ENCODE measurements at regions not wholly inside any gene's neighbourhood (a gene's known extent, or its start where the extent isn't known, plus 50 kb on each side); places are given as distances from the start of the nearest gene placed in this dataset.

DNA sequence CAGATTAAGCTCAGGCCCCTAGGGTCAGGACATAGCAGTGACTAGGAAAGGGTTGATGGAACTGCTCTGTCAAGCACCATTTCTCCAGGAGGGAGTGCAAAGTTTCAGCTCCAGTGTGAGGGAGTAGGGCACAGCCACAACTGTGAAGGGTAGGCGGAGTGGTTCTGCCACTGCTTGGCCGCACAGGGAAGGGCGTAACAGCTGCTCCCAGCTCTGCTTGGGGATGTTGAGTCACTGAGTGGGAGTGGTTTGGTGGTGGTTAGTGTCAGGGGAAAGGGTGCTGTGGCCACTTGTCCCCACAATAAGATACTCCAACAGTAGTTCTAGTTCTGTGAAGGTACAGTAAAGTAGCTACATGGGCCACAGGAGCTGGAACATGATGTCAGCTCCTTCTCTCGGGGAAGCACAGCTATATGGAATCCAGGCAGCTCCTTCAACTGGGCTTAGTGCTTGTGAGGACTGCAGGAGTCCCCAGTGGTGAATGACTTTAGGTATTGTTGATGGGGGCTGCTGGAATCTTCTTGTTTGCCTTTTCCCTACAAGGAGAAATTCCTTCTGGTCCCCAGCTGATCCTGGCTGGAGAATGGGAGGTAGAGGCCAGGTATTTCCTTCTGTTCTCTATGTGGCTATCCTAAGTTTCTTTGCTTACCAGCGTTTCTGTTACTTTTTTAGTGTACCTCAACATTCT, 314.5 kb downstream of the SPATA31D1 start:
- peak; percentile 17 for DNase-seq (ENCODE audit: low read depth)
- TF ChIP-seq CTCF (IDR thresholded peaks at IDR 0.05; ENCODE audit: insufficient read depth, low read depth, low read length, missing control alignments), result no peak
- H3K4me3 ChIP-seq (ENCODE audit: low read length), result no peak overlapping the region

- DNase-seq (ENCODE audit: low read depth), result no peak
- no peak overlapping the region for H3K4me3 ChIP-seq (ENCODE audit: low read length)
- TF ChIP-seq CTCF (IDR thresholded peaks at IDR 0.05; ENCODE audit: insufficient read depth, low read depth, low read length, missing control alignments), result no peak
Measured at GRCh38 chr9:82308836-82309235, 320.3 kb downstream of the SPATA31D1 start.

DNA sequence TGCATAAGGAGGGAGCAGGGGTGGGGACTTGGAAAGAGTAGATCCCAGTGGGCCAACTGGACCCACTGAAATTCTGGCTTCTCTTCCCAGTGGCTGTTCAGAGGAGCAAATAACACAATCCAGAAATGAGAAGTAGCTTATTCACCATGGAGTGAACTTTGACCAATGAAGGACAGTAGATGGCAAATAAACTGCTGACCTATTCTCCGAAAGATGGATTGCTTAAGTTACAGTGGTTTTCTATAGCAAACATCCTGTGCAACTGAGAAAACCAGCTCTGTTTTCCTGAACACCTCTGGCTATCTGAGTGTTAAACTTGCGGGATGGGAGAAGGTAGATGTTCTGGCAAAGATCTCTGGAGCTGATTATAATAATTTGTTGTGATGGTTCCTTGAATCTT, 325.1 kb downstream of the SPATA31D1 start:
- TF ChIP-seq CTCF (IDR thresholded peaks at IDR 0.05; ENCODE audit: insufficient read depth, low read depth, low read length, missing control alignments), result no peak
- no peak for DNase-seq (ENCODE audit: low read depth)
- H3K4me3 ChIP-seq (ENCODE audit: low read length), result no peak overlapping the region

DNA sequence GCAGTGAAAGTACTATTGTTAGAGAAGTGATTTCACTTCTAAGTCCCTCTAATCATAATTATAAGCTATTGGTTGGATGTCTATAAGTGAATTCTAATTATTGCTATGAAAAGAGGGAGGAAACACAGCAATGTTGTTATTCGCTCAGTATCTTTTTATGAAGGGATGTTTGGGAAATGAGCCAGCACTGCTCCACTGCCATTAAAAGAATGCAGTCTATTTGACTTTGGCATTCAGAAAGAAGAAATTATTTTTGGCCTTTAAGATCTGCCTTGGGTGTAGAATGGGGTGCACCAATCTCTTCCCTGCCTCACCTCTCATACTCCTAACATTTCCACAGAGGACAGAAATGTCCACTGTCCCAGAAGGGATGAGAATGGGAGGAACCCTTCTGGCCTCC, 332.0 kb downstream of the SPATA31D1 start:
- no peak for TF ChIP-seq CTCF (IDR thresholded peaks at IDR 0.05; ENCODE audit: insufficient read depth, low read depth, low read length, missing control alignments)
- no peak for DNase-seq (ENCODE audit: low read depth)
- H3K4me3 ChIP-seq (ENCODE audit: low read length), result no peak overlapping the region

DNA sequence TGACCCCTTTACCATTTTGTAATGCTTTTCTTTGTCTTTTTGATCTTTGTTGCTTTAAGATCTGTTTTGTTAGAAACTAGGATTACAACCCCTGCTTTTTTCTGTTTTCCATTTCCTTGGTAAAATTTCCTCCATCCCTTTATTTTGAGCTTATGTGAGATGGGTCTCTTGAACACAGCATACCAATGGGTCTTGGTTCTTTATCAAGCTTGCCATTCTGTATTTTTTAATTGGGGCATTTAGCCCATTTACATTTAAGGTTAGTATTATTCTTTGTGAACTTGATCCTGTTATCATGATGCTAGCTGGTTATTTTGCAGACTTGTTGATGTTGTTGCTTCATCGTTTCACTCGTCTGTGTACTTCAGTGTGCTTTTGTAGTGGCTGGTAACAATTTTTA, 337.3 kb downstream of the SPATA31D1 start:
- TF ChIP-seq CTCF (IDR thresholded peaks at IDR 0.05; ENCODE audit: insufficient read depth, low read depth, low read length, missing control alignments), result no peak
- DNase-seq (ENCODE audit: low read depth), result no peak
- H3K4me3 ChIP-seq (ENCODE audit: low read length), result no peak overlapping the region

- no peak overlapping the region for H3K4me3 ChIP-seq (ENCODE audit: low read length)
- TF ChIP-seq CTCF (IDR thresholded peaks at IDR 0.05; ENCODE audit: insufficient read depth, low read depth, low read length, missing control alignments), result no peak
- DNase-seq (ENCODE audit: low read depth), result no peak
Measured at GRCh38 chr9:82327641-82328040, 339.1 kb downstream of the SPATA31D1 start.

- no peak overlapping the region for H3K4me3 ChIP-seq (ENCODE audit: low read length)
- no peak for TF ChIP-seq CTCF (IDR thresholded peaks at IDR 0.05; ENCODE audit: insufficient read depth, low read depth, low read length, missing control alignments)
- DNase-seq (ENCODE audit: low read depth), result no peak
Measured at GRCh38 chr9:82331079-82331478, 342.5 kb downstream of the SPATA31D1 start.

Data from epithelial cell of esophagus (primary cell).